ENCODE measurements at regions not wholly inside any gene's neighbourhood (a gene's known extent, or its start where the extent isn't known, plus 50 kb on each side); places are given as distances from the start of the nearest gene placed in this dataset.

DNA sequence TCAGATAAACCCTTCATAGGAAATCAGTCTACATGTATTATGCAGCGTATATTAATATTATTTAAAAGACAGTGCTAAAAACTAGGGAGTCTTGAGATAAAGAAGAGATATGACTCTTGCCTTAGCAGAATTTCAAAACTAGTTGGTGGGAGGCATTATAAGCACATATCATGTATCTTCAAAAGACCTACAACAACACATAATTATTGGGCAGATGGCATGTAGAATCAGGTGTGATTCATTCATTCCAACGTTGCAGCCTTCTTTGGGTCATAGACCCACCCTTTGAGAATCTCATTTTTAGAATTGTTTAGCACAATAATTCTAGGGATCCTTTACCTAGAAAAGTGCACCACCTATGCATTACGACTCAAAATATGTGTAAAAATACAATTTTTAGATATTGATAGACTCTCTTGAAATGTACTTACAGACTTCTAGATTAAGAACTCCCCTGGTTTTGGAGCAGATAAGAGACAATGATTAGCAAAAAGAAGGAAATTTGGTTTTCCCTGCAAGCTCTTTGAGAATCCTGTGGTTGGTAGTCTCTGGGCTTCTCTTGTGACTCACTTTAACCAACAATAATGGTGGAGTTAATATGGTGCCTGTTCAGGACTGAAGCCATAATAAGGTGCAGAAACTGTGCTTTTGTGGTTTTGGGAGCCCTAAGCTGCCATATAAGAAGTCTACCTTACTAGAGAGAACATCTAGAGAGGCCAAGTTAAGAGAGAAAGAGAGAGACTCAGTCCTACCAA lies 85.3 kb upstream of the RGS4 start:
- CTCF ChIA-PET (ENCODE audit: partially characterized antibody), result no interaction called here
- FAIRE-seq (no peak), DNase-seq (ENCODE audit: low read depth in 1 of 2, low spot score in 2 of 2) (no peak)
- Histone ChIP-seq H3K79me2 (ENCODE audit: control insufficient read depth in 1 of 2, insufficient read depth in 2 of 2, low read length in 2 of 2) (no peaks in the 10 kb centered on the region), H3K27me3 (replicated peaks in 1 of 4; ENCODE audit: control insufficient read depth in 3 of 4, extremely low read depth in 1 of 4, insufficient read depth in 3 of 4, low read length in 3 of 4) (no peaks in the 10 kb centered on the region), H3K23me2 (ENCODE audit: low read depth, low read length) (no peaks in the 10 kb centered on the region), H2BK15ac (ENCODE audit: low read length) (no peak overlapping the region), H3K36me3 (ENCODE audit: control insufficient read depth in 2 of 4, insufficient read depth in 4 of 4, low read length in 3 of 4) (no peaks in the 10 kb centered on the region), H2AFZ (ENCODE audit: low read length) (no peak overlapping the region), H3K27ac (ENCODE audit: low read depth, low read length) (no peak overlapping the region), H3K23ac (ENCODE audit: insufficient read length) (no peak overlapping the region), H2BK120ac (replicated peaks; ENCODE audit: low read depth, low read length) (no peak overlapping the region), H3K79me1 (ENCODE audit: low read depth, low read length) (no peaks in the 10 kb centered on the region), H4K8ac (ENCODE audit: extremely low read depth, insufficient read depth, low read length) (no peak overlapping the region), H2BK5ac (ENCODE audit: low read depth, low read length) (no peak overlapping the region), H3K4ac (replicated peaks; ENCODE audit: insufficient read length, low read depth, low read length) (no peak overlapping the region), H3K56ac (replicated peaks; ENCODE audit: insufficient read length, low read depth, low read length) (no peak overlapping the region), H3K9me3 (ENCODE audit: insufficient read depth in 2 of 2, low read depth in 1 of 2, low read length in 1 of 2) (no peaks in the 10 kb centered on the region), H3K9ac (replicated peaks in 1 of 4; ENCODE audit: extremely low read depth in 1 of 4, low read depth in 3 of 4, low read length in 3 of 4) (no peak overlapping the region), H2BK12ac (ENCODE audit: low read depth, low read length) (no peak overlapping the region), H4K5ac (ENCODE audit: insufficient read length, low read depth, low read length) (no peak overlapping the region), H3K4me1 (replicated peaks in 1 of 4; ENCODE audit: control insufficient read depth in 3 of 4, insufficient read depth in 4 of 4, low read length in 3 of 4) (0 out of 7 replicates have a peak, but pooled peaks cover 0 to 2% (median 0%) of the 10 kb centered on the region in 4 experiments), H2BK20ac (ENCODE audit: low read length) (no peak overlapping the region), H3K4me2 (ENCODE audit: insufficient read depth in 1 of 2, low read depth in 2 of 2, low read length in 2 of 2) (no peak overlapping the region), H3K18ac (ENCODE audit: extremely low read depth, low read length) (no peak overlapping the region), H4K20me1 (replicated peaks in 1 of 2; ENCODE audit: control insufficient read depth in 1 of 2, insufficient read depth in 2 of 2, low read length in 2 of 2) (no peaks in the 10 kb centered on the region), H3K14ac (ENCODE audit: insufficient read length) (no peak overlapping the region), H3K4me3 (ENCODE audit: extremely low read depth in 1 of 4, insufficient read depth in 2 of 4, low read depth in 3 of 4, low read length in 4 of 4) (no peak overlapping the region), H4K91ac (replicated peaks; ENCODE audit: insufficient read length, low read length) (no peak overlapping the region), H2AK5ac (ENCODE audit: low read depth, low read length) (no peak overlapping the region)
- POLR2A ChIA-PET (ENCODE audit: partially characterized antibody), result no interaction called here
- WGBS, 2 experiments (ENCODE audit: extremely low coverage in 1 of 2, insufficient coverage in 1 of 2, insufficient read length in 1 of 2, insufficient replicate concordance in 2 of 2, low coverage in 1 of 2, low lambda C conversion rate in 2 of 2, missing lambda C conversion rate in 1 of 2), result 90% methylated on average over 3 of the region's 3 CpGs; no CpG with 5 or more reads in 1 of the 2 experiments
- TF ChIP-seq TAF1 (IDR thresholded peaks at IDR 0.05; ENCODE audit: low read depth, low read length), result no peak
- no peak for TF ChIP-seq JUND (IDR thresholded peaks at IDR 0.05; ENCODE audit: low read length)
- no peak for TF ChIP-seq RAD21 (IDR thresholded peaks at IDR 0.05 in 1 of 2, conservative IDR thresholded peaks at IDR 0.05 in 1 of 2; ENCODE audit: low read depth in 2 of 2, low read length in 2 of 2)
- no peak for TF ChIP-seq SIN3A (conservative IDR thresholded peaks at IDR 0.05 in 1 of 2, IDR thresholded peaks at IDR 0.05 in 1 of 2; ENCODE audit: low read depth in 1 of 2, low read length in 2 of 2)
- TF ChIP-seq GTF2F1 (IDR thresholded peaks at IDR 0.05; ENCODE audit: borderline replicate concordance, low read depth, low read length), result no peak
- TF ChIP-seq CEBPB (IDR thresholded peaks at IDR 0.05; ENCODE audit: low read depth, low read length), result no peak
- no peak for TF ChIP-seq POLR2A (IDR thresholded peaks at IDR 0.05; ENCODE audit: control extremely low read depth in 1 of 2, low read depth in 2 of 2, low read length in 2 of 2)
- TF ChIP-seq MAFK (IDR thresholded peaks at IDR 0.05; ENCODE audit: low read depth, low read length), result no peak
- TF ChIP-seq NRF1 (IDR thresholded peaks at IDR 0.05; ENCODE audit: low read depth, low read length), result no peak
